H1 (cell line): ENCODE measurements at regions not wholly inside any gene's neighbourhood (a gene's known extent, or its start where the extent isn't known, plus 50 kb on each side); places are given as distances from the start of the nearest gene placed in this dataset.

ENCODE experiments used
- CTCF ChIA-PET: fragments of 300-600 bp; sonication (Branson Sonifier 250); formaldehyde crosslinking; loops from one replicate; lab custom pipeline; 2021; ENCODE audit not compliant: partially characterized antibody; lab: Charles Lee
- POLR2A ChIA-PET: fragments of 300-600 bp; sonication (Branson Sonifier 250); formaldehyde crosslinking; loops from one replicate; lab custom pipeline; 2021; ENCODE audit warnings: inconsistent platforms; ENCODE audit not compliant: partially characterized antibody; lab: Charles Lee
- DNase-seq, 2 experiments: peaks; one replicate each; pipeline versions ENCODE4 v3.0.0 to v3.0.0-alpha.2; 2010 to 2022; ENCODE audit warnings: low spot score in 2 of 2, low read depth in 1 of 2, mixed read lengths in 1 of 2
- FAIRE-seq: peaks from 2 replicates; lab custom pipeline; 2011; peaks lifted over from hg19 to GRCh38; lab: Jason Lieb, UNC
- H2AFZ ChIP-seq: 2 replicates; pipeline ENCODE4 v1.8.1; 2012; ENCODE audit warnings: low read length, inconsistent platforms
- H2AK5ac ChIP-seq: 2 replicates; pipeline ENCODE4 v1.6.1; 2013; ENCODE audit warnings: low read depth, low read length
- H2BK120ac ChIP-seq: replicated peaks from 2 replicates; pipeline ENCODE3; 2013; ENCODE audit warnings: low read depth, low read length, inconsistent platforms
- H2BK12ac ChIP-seq: 2 replicates; pipeline ENCODE4 v1.6.1; 2013; ENCODE audit warnings: low read depth, low read length
- H2BK15ac ChIP-seq: 2 replicates; pipeline ENCODE4 v1.6.1; 2013; ENCODE audit warnings: low read length
- H2BK20ac ChIP-seq: 2 replicates; pipeline ENCODE4 v1.6.1; 2013; ENCODE audit warnings: low read length
- H2BK5ac ChIP-seq: 2 replicates; pipeline ENCODE4 v1.6.1; 2013; ENCODE audit warnings: low read depth, low read length
- H3K14ac ChIP-seq: 2 replicates; pipeline ENCODE4 v1.6.1; 2013; ENCODE audit warnings: inconsistent platforms; ENCODE audit not compliant: insufficient read length
- H3K18ac ChIP-seq: 2 replicates; pipeline ENCODE4 v1.6.1; 2013; ENCODE audit warnings: low read length; ENCODE audit errors: extremely low read depth
- H3K23ac ChIP-seq: 2 replicates; pipeline ENCODE4 v1.6.1; 2013; ENCODE audit warnings: inconsistent platforms; ENCODE audit not compliant: insufficient read length
- H3K23me2 ChIP-seq: 2 replicates; pipeline ENCODE4 v1.6.1; 2013; ENCODE audit warnings: low read depth, low read length
- H3K27ac ChIP-seq: 2 replicates; pipeline ENCODE4 v1.6.1; 2011; ENCODE audit warnings: low read depth, low read length, inconsistent platforms
- H3K27me3 ChIP-seq, 4 experiments: replicated peaks in 1 of 4; 1 replicate in 1 of 4; 2 replicates in 3 of 4; pipeline versions ENCODE4 v1.6.1 to v1.8.1; 2011 to 2013; ENCODE audit warnings: low read length in 3 of 4, mild to moderate bottlenecking in 3 of 4, inconsistent platforms in 2 of 4, mixed read lengths in 2 of 4, moderate library complexity in 1 of 4; ENCODE audit not compliant: control insufficient read depth in 3 of 4, insufficient read depth in 3 of 4; ENCODE audit errors: extremely low read depth in 1 of 4
- H3K36me3 ChIP-seq, 4 experiments: 2 replicates each; pipeline versions ENCODE4 v1.6.1 to v1.8.1; 2011 to 2013; ENCODE audit warnings: mild to moderate bottlenecking in 4 of 4, low read length in 3 of 4, moderate library complexity in 2 of 4, control low read depth in 1 of 4, inconsistent platforms in 1 of 4; ENCODE audit not compliant: insufficient read depth in 4 of 4, control insufficient read depth in 2 of 4
- H3K4ac ChIP-seq: replicated peaks from 2 replicates; pipeline ENCODE3; 2013; ENCODE audit warnings: low read length, low read depth, mixed read lengths, inconsistent platforms; ENCODE audit not compliant: insufficient read length
- H3K4me1 ChIP-seq, 4 experiments: replicated peaks in 1 of 4; 1 replicate in 1 of 4; 2 replicates in 3 of 4; pipeline versions ENCODE4 v1.6.1 to v1.8.1; 2011 to 2013; ENCODE audit warnings: low read length in 3 of 4, inconsistent platforms in 2 of 4, mixed read lengths in 1 of 4; ENCODE audit not compliant: insufficient read depth in 4 of 4, control insufficient read depth in 3 of 4
- H3K4me2 ChIP-seq, 2 experiments: 2 replicates each; pipeline versions ENCODE4 v1.6.1 to v1.8.1; 2011 to 2013; ENCODE audit warnings: low read depth in 2 of 2, low read length in 2 of 2, control low read depth in 1 of 2, inconsistent platforms in 1 of 2, mild to moderate bottlenecking in 1 of 2; ENCODE audit not compliant: insufficient read depth in 1 of 2
- H3K4me3 ChIP-seq, 4 experiments: fragments of 200-600, 300-600 bp in 1 of 4; sonication (generic), shearing (Covaris generic), sonication (Bioruptor Twin) in 1 of 4; 2 replicates each; pipeline versions ENCODE4 v1.5.1 to v1.8.1; 2011 to 2016; ENCODE audit warnings: low read length in 4 of 4, low read depth in 3 of 4, control low read depth in 2 of 4, inconsistent platforms in 2 of 4, mild to moderate bottlenecking in 2 of 4, mixed read lengths in 1 of 4, moderate library complexity in 1 of 4; ENCODE audit not compliant: insufficient read depth in 2 of 4; ENCODE audit errors: extremely low read depth in 1 of 4
- H3K56ac ChIP-seq: replicated peaks from 2 replicates; pipeline ENCODE3; 2013; ENCODE audit warnings: low read depth, mild to moderate bottlenecking, mixed read lengths, low read length, inconsistent platforms; ENCODE audit not compliant: insufficient read length
- H3K79me1 ChIP-seq: 2 replicates; pipeline ENCODE4 v1.6.1; 2013; ENCODE audit warnings: low read depth, low read length, control low read depth
- H3K79me2 ChIP-seq, 2 experiments: 2 replicates each; pipeline versions ENCODE4 v1.6.1 to v1.8.1; 2012 to 2013; ENCODE audit warnings: low read length in 2 of 2, mild to moderate bottlenecking in 2 of 2, inconsistent platforms in 1 of 2; ENCODE audit not compliant: insufficient read depth in 2 of 2, control insufficient read depth in 1 of 2
- H3K9ac ChIP-seq, 4 experiments: replicated peaks in 1 of 4; 1 replicate in 1 of 4; 2 replicates in 3 of 4; pipeline versions ENCODE4 v1.6.1 to v1.8.1; 2011 to 2013; ENCODE audit warnings: low read depth in 3 of 4, low read length in 3 of 4, control low read depth in 2 of 4, mild to moderate bottlenecking in 2 of 4, moderate library complexity in 2 of 4, inconsistent platforms in 1 of 4; ENCODE audit errors: extremely low read depth in 1 of 4
- H3K9me3 ChIP-seq, 2 experiments: 2 replicates each; pipeline versions ENCODE4 v1.6.1 to v1.8.1; 2012 to 2013; ENCODE audit warnings: mild to moderate bottlenecking in 2 of 2, moderate library complexity in 2 of 2, control low read depth in 1 of 2, inconsistent platforms in 1 of 2, low read depth in 1 of 2, low read length in 1 of 2, mixed read lengths in 1 of 2; ENCODE audit not compliant: insufficient read depth in 2 of 2
- H4K20me1 ChIP-seq, 2 experiments: replicated peaks in 1 of 2; 2 replicates each; pipeline versions ENCODE3 to v1.8.1; 2011 to 2013; ENCODE audit warnings: inconsistent platforms in 2 of 2, low read length in 2 of 2, mild to moderate bottlenecking in 1 of 2; ENCODE audit not compliant: insufficient read depth in 2 of 2, control insufficient read depth in 1 of 2
- H4K5ac ChIP-seq: 2 replicates; pipeline ENCODE4 v1.6.1; 2013; ENCODE audit warnings: low read length, low read depth, mixed read lengths, inconsistent platforms; ENCODE audit not compliant: insufficient read length
- H4K8ac ChIP-seq: 2 replicates; pipeline ENCODE4 v1.8.0; 2013; ENCODE audit warnings: mild to moderate bottlenecking, moderate library complexity, low read length, inconsistent platforms; ENCODE audit not compliant: insufficient read depth; ENCODE audit errors: extremely low read depth
- H4K91ac ChIP-seq: replicated peaks from 2 replicates; pipeline ENCODE3; 2013; ENCODE audit warnings: low read length, mixed read lengths, inconsistent platforms; ENCODE audit not compliant: insufficient read length
- ASH2L ChIP-seq: fragments of 200-600, 300-600 bp; sonication (generic); IDR thresholded peaks from one replicate; pipeline ENCODE4 v1.7.1; 2017; ENCODE audit warnings: low read length
- BACH1 ChIP-seq: IDR thresholded peaks from 2 replicates; pipeline ENCODE4 v1.6.1; 2012; ENCODE audit warnings: low read length, improper control_type of control experiment
- CBX5 ChIP-seq: fragments of 300-800, 300-1000 bp; sonication (generic); IDR thresholded peaks from 2 replicates; pipeline ENCODE4 v1.7.1; 2016; ENCODE audit warnings: antibody characterized with exemption, low read length, low read depth
- CHD1 ChIP-seq: IDR thresholded peaks from 2 replicates; pipeline ENCODE4 v1.6.1; 2012; ENCODE audit warnings: low read depth, low read length, improper control_type of control experiment
- CHD2 ChIP-seq: IDR thresholded peaks from 2 replicates; pipeline ENCODE4 v1.6.1; 2012; ENCODE audit warnings: low read length, improper control_type of control experiment
- GTF2F1 ChIP-seq: IDR thresholded peaks from 2 replicates; pipeline ENCODE4 v1.6.1; 2012; ENCODE audit warnings: low read depth, low read length, improper control_type of control experiment, borderline replicate concordance
- NANOG ChIP-seq: IDR thresholded peaks from 2 replicates; pipeline ENCODE4 v1.6.1; 2011; ENCODE audit warnings: low read length, low read depth, mild to moderate bottlenecking, inconsistent platforms; ENCODE audit not compliant: insufficient read depth, poor library complexity, severe bottlenecking
- NRF1 ChIP-seq: IDR thresholded peaks from 2 replicates; pipeline ENCODE4 v1.6.1; 2011; ENCODE audit warnings: mild to moderate bottlenecking, low read depth, low read length, improper control_type of control experiment
- POLR2AphosphoS5 ChIP-seq: IDR thresholded peaks from 2 replicates; pipeline ENCODE4 v1.6.1; 2011; ENCODE audit warnings: low read depth, low read length
- SIN3A ChIP-seq, 2 experiments: IDR thresholded peaks in 1 of 2; conservative IDR thresholded peaks in 1 of 2; 2 replicates each; pipeline ENCODE4 v1.6.1; 2011 to 2012; ENCODE audit warnings: low read length in 2 of 2, improper control_type of control experiment in 1 of 2, low read depth in 1 of 2, mild to moderate bottlenecking in 1 of 2
- TAF1 ChIP-seq: IDR thresholded peaks from 2 replicates; pipeline ENCODE4 v1.6.1; 2011; ENCODE audit warnings: mild to moderate bottlenecking, low read depth, low read length
- TBP ChIP-seq: IDR thresholded peaks from 2 replicates; pipeline ENCODE4 v1.6.1; 2011; ENCODE audit warnings: low read depth, low read length, improper control_type of control experiment
- WGBS, 2 experiments: shearing (Covaris generic) in 1 of 2; methylation state at CpG; one replicate each; pipeline versions ENCODE4 v1.1.6 to v1.1.7; 2013 to 2015; ENCODE audit warnings: low lambda C conversion rate in 2 of 2, mixed read lengths in 2 of 2, inconsistent platforms in 1 of 2, low coverage in 1 of 2, missing lambda C conversion rate in 1 of 2; ENCODE audit not compliant: insufficient replicate concordance in 2 of 2, insufficient coverage in 1 of 2, insufficient read length in 1 of 2; ENCODE audit errors: extremely low coverage in 1 of 2, missing lambda C conversion rate in 1 of 2; 5-methylcytosine and 5-hydroxymethylcytosine counted together
- TF ChIP-seq, protein P1 (sequence below), 3 experiments: IDR thresholded peaks; 1 replicate in 2 of 3; 2 replicates in 1 of 3; pipeline versions ENCODE4 v1.5.1 to v1.6.1; 2011; ENCODE audit warnings: low read length in 3 of 3, mild to moderate bottlenecking in 3 of 3, inconsistent platforms in 2 of 3, low read depth in 1 of 3, moderate library complexity in 1 of 3; ENCODE audit not compliant: insufficient read depth in 1 of 3; ENCODE audit errors: control extremely low read depth in 1 of 3

DNA sequence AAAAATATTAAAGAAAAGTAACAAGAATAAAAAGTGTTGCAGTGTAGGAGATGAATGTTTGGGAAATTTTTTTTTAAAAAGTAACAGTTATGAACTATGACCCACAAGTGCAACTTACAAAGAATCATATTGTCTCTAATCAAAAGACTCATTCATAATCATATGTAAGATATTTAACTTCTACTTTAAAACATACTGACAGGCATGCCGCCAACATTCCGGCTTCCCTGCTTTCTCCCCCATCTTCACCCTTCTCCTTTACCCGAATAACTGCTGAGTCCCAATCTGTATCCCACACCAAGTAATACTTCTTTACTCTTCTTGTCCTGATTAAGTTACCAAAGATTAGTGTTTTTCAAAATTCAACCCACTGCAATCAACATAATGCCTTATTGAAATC, 598.8 kb upstream of the FRG1 start:
- Histone ChIP-seq H3K23me2 (no peaks in the 10 kb centered on the region), H2BK5ac (no peak overlapping the region), H3K4me1 (no peaks in the 10 kb centered on the region), H3K79me2 (no peaks in the 10 kb centered on the region), H3K56ac (no peak overlapping the region), H2BK12ac (no peak overlapping the region), H3K27me3 (peaks cover 0 to 1% (median 0%) of the 10 kb centered on the region in 4 experiments; a peak in 1 of 7 replicates), H3K9me3 (no peaks in the 10 kb centered on the region), H2BK120ac (no peak overlapping the region), H3K4me3 (no peak overlapping the region), H3K9ac (no peak overlapping the region), H4K91ac (no peak overlapping the region), H2BK20ac (no peak overlapping the region), H4K5ac (no peak overlapping the region), H3K4ac (no peak overlapping the region), H2BK15ac (no peak overlapping the region), H2AK5ac (no peak overlapping the region), H3K36me3 (no peaks in the 10 kb centered on the region), H3K79me1 (no peaks in the 10 kb centered on the region), H3K23ac (no peak overlapping the region), H3K27ac (no peak overlapping the region), H3K4me2 (no peak overlapping the region), H3K14ac (no peak overlapping the region), H4K8ac (no peak overlapping the region), H4K20me1 (no peaks in the 10 kb centered on the region), H3K18ac (no peak overlapping the region), H2AFZ (no peak overlapping the region)
- ChIA-PET CTCF (no interaction called here), POLR2A (no interaction called here)
- FAIRE-seq (no peak), DNase-seq (no peak)
- 99% methylated on average over 3 of the region's 3 CpGs; no CpG with 5 or more reads in 1 of the 2 experiments for WGBS, 2 experiments
- TF ChIP-seq POLR2AphosphoS5 = no peak
- no peak for TF ChIP-seq TAF1
- no peak for TF ChIP-seq NANOG
- no peak for TF ChIP-seq GTF2F1
- TF ChIP-seq, protein P1, sequence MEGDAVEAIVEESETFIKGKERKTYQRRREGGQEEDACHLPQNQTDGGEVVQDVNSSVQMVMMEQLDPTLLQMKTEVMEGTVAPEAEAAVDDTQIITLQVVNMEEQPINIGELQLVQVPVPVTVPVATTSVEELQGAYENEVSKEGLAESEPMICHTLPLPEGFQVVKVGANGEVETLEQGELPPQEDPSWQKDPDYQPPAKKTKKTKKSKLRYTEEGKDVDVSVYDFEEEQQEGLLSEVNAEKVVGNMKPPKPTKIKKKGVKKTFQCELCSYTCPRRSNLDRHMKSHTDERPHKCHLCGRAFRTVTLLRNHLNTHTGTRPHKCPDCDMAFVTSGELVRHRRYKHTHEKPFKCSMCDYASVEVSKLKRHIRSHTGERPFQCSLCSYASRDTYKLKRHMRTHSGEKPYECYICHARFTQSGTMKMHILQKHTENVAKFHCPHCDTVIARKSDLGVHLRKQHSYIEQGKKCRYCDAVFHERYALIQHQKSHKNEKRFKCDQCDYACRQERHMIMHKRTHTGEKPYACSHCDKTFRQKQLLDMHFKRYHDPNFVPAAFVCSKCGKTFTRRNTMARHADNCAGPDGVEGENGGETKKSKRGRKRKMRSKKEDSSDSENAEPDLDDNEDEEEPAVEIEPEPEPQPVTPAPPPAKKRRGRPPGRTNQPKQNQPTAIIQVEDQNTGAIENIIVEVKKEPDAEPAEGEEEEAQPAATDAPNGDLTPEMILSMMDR (IDR thresholded peaks at IDR 0.05; ENCODE audit: control extremely low read depth in 1 of 3, insufficient read depth in 1 of 3, low read depth in 1 of 3, low read length in 3 of 3) = no peak
- no peak for TF ChIP-seq SIN3A (conservative IDR thresholded peaks at IDR 0.05 in 1 of 2, IDR thresholded peaks at IDR 0.05 in 1 of 2; ENCODE audit: low read depth in 1 of 2, low read length in 2 of 2)
- TF ChIP-seq ASH2L = no peak
- no peak for TF ChIP-seq CBX5
- no peak for TF ChIP-seq BACH1
- TF ChIP-seq CHD2 = no peak
- TF ChIP-seq TBP = no peak
- TF ChIP-seq NRF1 = no peak
- no peak for TF ChIP-seq CHD1
